ENCODE measurements at regions not wholly inside any gene's neighbourhood (a gene's known extent, or its start where the extent isn't known, plus 50 kb on each side); places are given as distances from the start of the nearest gene placed in this dataset.

DNA sequence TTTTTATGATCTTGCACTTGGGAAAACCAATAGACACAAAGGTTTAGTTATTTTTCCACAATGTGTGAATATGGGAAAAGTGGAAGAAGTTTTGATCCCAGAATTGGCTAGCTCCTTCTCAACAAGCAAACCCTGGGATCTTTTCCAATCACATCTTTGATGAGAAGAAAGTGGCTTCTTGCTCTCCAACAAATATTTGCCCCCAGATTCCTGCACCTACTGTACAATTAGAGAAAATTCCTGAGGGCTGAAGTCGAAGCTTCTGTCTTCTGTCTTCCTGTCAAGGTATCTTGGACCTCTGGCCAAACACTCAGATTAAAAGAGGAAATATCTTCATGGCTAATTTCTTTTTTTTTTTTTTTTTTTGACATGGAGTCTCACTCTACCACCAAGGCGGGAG, 113.1 kb upstream of the SLC45A1 start:
- no peaks in the 10 kb centered on the region for H3K9me3 ChIP-seq
- H3K4me3 ChIP-seq: no peak overlapping the region
- ATAC-seq (no peak), DNase-seq (no peak)
- intact Hi-C loops (cut with DNase I): no loop called here
- H3K36me3 ChIP-seq: no peaks in the 10 kb centered on the region
- TF ChIP-seq, protein P1, sequence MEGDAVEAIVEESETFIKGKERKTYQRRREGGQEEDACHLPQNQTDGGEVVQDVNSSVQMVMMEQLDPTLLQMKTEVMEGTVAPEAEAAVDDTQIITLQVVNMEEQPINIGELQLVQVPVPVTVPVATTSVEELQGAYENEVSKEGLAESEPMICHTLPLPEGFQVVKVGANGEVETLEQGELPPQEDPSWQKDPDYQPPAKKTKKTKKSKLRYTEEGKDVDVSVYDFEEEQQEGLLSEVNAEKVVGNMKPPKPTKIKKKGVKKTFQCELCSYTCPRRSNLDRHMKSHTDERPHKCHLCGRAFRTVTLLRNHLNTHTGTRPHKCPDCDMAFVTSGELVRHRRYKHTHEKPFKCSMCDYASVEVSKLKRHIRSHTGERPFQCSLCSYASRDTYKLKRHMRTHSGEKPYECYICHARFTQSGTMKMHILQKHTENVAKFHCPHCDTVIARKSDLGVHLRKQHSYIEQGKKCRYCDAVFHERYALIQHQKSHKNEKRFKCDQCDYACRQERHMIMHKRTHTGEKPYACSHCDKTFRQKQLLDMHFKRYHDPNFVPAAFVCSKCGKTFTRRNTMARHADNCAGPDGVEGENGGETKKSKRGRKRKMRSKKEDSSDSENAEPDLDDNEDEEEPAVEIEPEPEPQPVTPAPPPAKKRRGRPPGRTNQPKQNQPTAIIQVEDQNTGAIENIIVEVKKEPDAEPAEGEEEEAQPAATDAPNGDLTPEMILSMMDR (IDR thresholded peaks at IDR 0.05): no peak
- peak overlapping the region in 1 of 10 donors; percentile 71 for H3K27ac ChIP-seq
- H3K4me1 ChIP-seq: peaks cover 0 to 39% (median 5%) of the 10 kb centered on the region in 9 donors
- 65 to 73% methylated on average over 2 of the region's 2 CpGs for WGBS, 2 donors
- H3K27me3 ChIP-seq: no peaks in the 10 kb centered on the region

- ATAC-seq (no peak), DNase-seq (no peak)
- Histone ChIP-seq H3K36me3 (no peaks in the 10 kb centered on the region), H3K27ac (peak overlapping the region in 1 of 10 donors; percentile 74), H3K27me3 (no peaks in the 10 kb centered on the region), H3K4me1 (peaks cover 0 to 41% (median 5%) of the 10 kb centered on the region in 9 donors), H3K9me3 (no peaks in the 10 kb centered on the region), H3K4me3 (no peak overlapping the region)
- WGBS, 2 donors: 98 to 99% methylated on average over 10 of the region's 10 CpGs
- intact Hi-C loops (cut with DNase I): no loop called here
- TF ChIP-seq, protein P1 (IDR thresholded peaks at IDR 0.05): no peak
These were observed 114.4 kb upstream of the SLC45A1 start for GRCh38 chr1:8203551-8203950.

- peaks cover 0 to 46% (median 5%) of the 10 kb centered on the region in 9 donors for H3K4me1 ChIP-seq
- no peaks in the 10 kb centered on the region for H3K36me3 ChIP-seq
- 93 to 95% methylated on average over 9 of the region's 9 CpGs for WGBS, 2 donors
- no peak for ATAC-seq
- no peaks in the 10 kb centered on the region for H3K27me3 ChIP-seq
- no peak overlapping the region for H3K4me3 ChIP-seq
- TF ChIP-seq, protein P1 (IDR thresholded peaks at IDR 0.05): no peak
- DNase-seq: no peak
- peak overlapping the region in 5 of 10 donors; percentile 15 to 80 (median 70) for H3K27ac ChIP-seq
- no peaks in the 10 kb centered on the region for H3K9me3 ChIP-seq
- intact Hi-C loops (cut with DNase I): no loop called here
These were observed 114.9 kb upstream of the SLC45A1 start for GRCh38 chr1:8203056-8203455.

DNA sequence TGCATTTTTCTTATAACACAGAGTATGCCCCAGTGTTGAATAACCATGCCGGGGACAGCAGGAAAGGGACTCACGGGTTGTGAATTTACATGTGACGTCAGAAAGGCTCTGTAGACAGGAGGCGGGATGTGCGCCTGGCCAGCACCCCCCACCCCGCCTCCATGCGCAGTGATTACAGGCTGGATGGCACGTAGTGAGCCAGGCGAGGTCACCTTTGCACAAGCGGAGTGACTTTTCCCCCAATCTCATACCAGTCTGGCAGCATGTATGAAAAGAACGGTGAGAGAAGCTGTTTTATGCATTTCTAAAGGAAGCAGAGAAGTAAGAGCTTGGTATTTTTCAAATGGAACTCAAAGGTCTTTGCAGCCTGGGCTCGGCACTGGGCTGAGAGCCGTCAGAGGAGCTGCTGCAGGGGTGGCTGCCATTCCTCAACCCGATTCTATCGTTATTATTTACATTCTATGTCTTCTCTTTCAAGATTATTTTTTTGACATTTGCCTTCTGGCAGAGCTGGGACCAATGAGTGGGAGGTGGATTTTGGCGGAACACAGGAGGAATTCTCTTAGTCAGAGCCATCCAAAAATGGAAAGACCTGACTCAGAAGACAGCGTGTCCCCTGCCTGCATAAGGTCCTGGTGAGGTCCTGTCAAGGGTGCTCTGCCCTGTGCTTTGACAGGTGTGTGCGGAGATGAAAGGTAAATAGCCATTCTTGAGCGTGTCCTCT, 115.6 kb upstream of the SLC45A1 start:
- peaks cover 0 to 53% (median 12%) of the 10 kb centered on the region in 9 donors for H3K4me1 ChIP-seq
- H3K27me3 ChIP-seq: no peaks in the 10 kb centered on the region
- peak; percentile 68 to 91 (median 87) for ATAC-seq
- DNase-seq: peak; percentile 52 to 56
- WGBS, 2 donors: 45 to 46% methylated on average over 19 of the region's 19 CpGs
- TF ChIP-seq, protein P1 (IDR thresholded peaks at IDR 0.05): no peak
- intact Hi-C loops (cut with DNase I): no loop called here
- no peaks in the 10 kb centered on the region for H3K9me3 ChIP-seq
- H3K27ac ChIP-seq: peak overlapping the region; percentile 15 to 80 (median 50)
- H3K36me3 ChIP-seq: no peaks in the 10 kb centered on the region
- peak overlapping the region in 6 of 10 donors; percentile 2 to 28 (median 18) for H3K4me3 ChIP-seq
